GM12878 (cell line): ENCODE measurements at regions not wholly inside any gene's neighbourhood (a gene's known extent, or its start where the extent isn't known, plus 50 kb on each side); places are given as distances from the start of the nearest gene placed in this dataset.

Experiments
- ATAC-seq: fragments of 200-7000 bp; cut with Tn5 transposase; 3 replicates; pipeline ENCODE4 v1.9.1; 2020; ENCODE audit warnings: mild to moderate bottlenecking, moderate library complexity
- BruUV-seq: library from RNA; stranded (reverse); fragments of 400-500 nt; replicated peaks from 2 replicates; lab custom pipeline; 2021; lab: Mats Ljungman, UMichigan
- CTCF ChIA-PET: fragments of 300-600 bp; sonication (Branson Sonifier 250); formaldehyde crosslinking; extraction: SDS; loops from one replicate; lab custom pipeline; 2021; ENCODE audit warnings: inconsistent platforms; lab: Yijun Ruan, JAX
- POLR2A ChIA-PET: fragments of 350-600 bp; formaldehyde crosslinking; extraction: SDS; loops from one replicate; lab custom pipeline; 2021; ENCODE audit warnings: inconsistent platforms; lab: Charles Lee
- RAD21 ChIA-PET: fragments of 300-600 bp; sonication (Branson Sonifier 250); formaldehyde crosslinking; loops from one replicate; lab custom pipeline; 2023; ENCODE audit warnings: antibody characterized with exemption; ENCODE audit not compliant: unreplicated experiment; lab: Charles Lee
- SMC1A ChIA-PET: fragments of 300-600 bp; sonication (Branson Sonifier 250); formaldehyde crosslinking; loops from one replicate; lab custom pipeline; 2023; ENCODE audit not compliant: unreplicated experiment, uncharacterized antibody; lab: Charles Lee
- DNase-seq: peaks from one replicate; pipeline ENCODE4 v3.0.0-alpha.2; 2011; ENCODE audit warnings: low read depth, low spot score
- FAIRE-seq: peaks from 3 replicates; lab custom pipeline; 2011; peaks lifted over from hg19 to GRCh38; lab: Jason Lieb, UNC
- H2AFZ ChIP-seq: 2 replicates; pipeline ENCODE4 v1.6.0; 2011; ENCODE audit warnings: low read depth, low read length, control low read depth; ENCODE audit not compliant: control insufficient read depth
- H3K27ac ChIP-seq: 2 replicates; pipeline ENCODE4 v1.5.1; 2011; ENCODE audit warnings: control low read depth; ENCODE audit not compliant: control insufficient read depth, insufficient read depth
- H3K27me3 ChIP-seq, 2 experiments: replicated peaks in 1 of 2; 2 replicates each; pipeline versions ENCODE4 v1.6.0 to v1.6.1; 2011; ENCODE audit warnings: low read length in 1 of 2; ENCODE audit not compliant: control insufficient read depth in 2 of 2, insufficient read depth in 2 of 2
- H3K36me3 ChIP-seq, 2 experiments: 2 replicates each; pipeline ENCODE4 v1.5.1; 2011; ENCODE audit warnings: low read length in 1 of 2; ENCODE audit not compliant: control insufficient read depth in 2 of 2, insufficient read depth in 2 of 2
- H3K4me1 ChIP-seq: 2 replicates; pipeline ENCODE4 v1.6.1; 2011; ENCODE audit warnings: mild to moderate bottlenecking, low read length, moderate library complexity, mixed read lengths; ENCODE audit not compliant: control insufficient read depth, insufficient read depth
- H3K4me2 ChIP-seq: 2 replicates; pipeline ENCODE4 v1.6.0; 2011; ENCODE audit warnings: control low read depth; ENCODE audit not compliant: control insufficient read depth, insufficient read depth
- H3K4me3 ChIP-seq: fragments of 200-600 bp; sonication (generic); 2 replicates; pipeline ENCODE4 v1.5.1; 2016
- H3K79me2 ChIP-seq: 2 replicates; pipeline ENCODE4 v1.6.0; 2011; ENCODE audit warnings: low read length; ENCODE audit not compliant: control insufficient read depth, insufficient read depth
- H3K9ac ChIP-seq: 2 replicates; pipeline ENCODE4 v1.8.0; 2011; ENCODE audit warnings: low read length, control low read depth, mixed read lengths; ENCODE audit not compliant: control insufficient read depth, insufficient read depth
- H3K9me3 ChIP-seq: replicated peaks from 3 replicates; pipeline ENCODE4 v1.5.1; 2011; ENCODE audit warnings: mild to moderate bottlenecking, low read length; ENCODE audit not compliant: control insufficient read depth, insufficient read depth
- H4K20me1 ChIP-seq: 2 replicates; pipeline ENCODE4 v1.6.0; 2011; ENCODE audit not compliant: control insufficient read depth, insufficient read depth
- ASH2L ChIP-seq: fragments of 300-600, 200-600 bp; sonication (generic); IDR thresholded peaks from 2 replicates; pipeline ENCODE4 v1.6.1; 2017; ENCODE audit warnings: low read depth, mild to moderate bottlenecking, borderline replicate concordance
- BCLAF1 ChIP-seq: fragments of 450-650 bp; IDR thresholded peaks from 2 replicates; pipeline ENCODE4 v1.6.1; 2017; ENCODE audit warnings: antibody characterized with exemption, mild to moderate bottlenecking, moderate library complexity
- BMI1 ChIP-seq: fragments of 450-650 bp; IDR thresholded peaks from 2 replicates; pipeline ENCODE4 v1.6.1; 2016; ENCODE audit warnings: mild to moderate bottlenecking, moderate library complexity, borderline replicate concordance
- DPF2 ChIP-seq: fragments of 450-650 bp; IDR thresholded peaks from 2 replicates; pipeline ENCODE4 v1.6.1; 2017; ENCODE audit warnings: mild to moderate bottlenecking
- E4F1 ChIP-seq: fragments of 450-650 bp; IDR thresholded peaks from 2 replicates; pipeline ENCODE4 v1.6.1; 2018; ENCODE audit warnings: borderline replicate concordance, mild to moderate bottlenecking; ENCODE audit not compliant: partially characterized antibody
- EGR1 ChIP-seq, 2 experiments: IDR thresholded peaks; 1 replicate in 1 of 2; 2 replicates in 1 of 2; pipeline ENCODE4 v1.6.1; 2011 to 2012; ENCODE audit warnings: low read depth in 2 of 2, low read length in 2 of 2, borderline replicate concordance in 1 of 2, mild to moderate bottlenecking in 1 of 2, moderate library complexity in 1 of 2
- ETV6 ChIP-seq, 2 experiments: fragments of 450-650 bp in 1 of 2; IDR thresholded peaks in 1 of 2; conservative IDR thresholded peaks in 1 of 2; 2 replicates each; pipeline ENCODE4 v1.6.1; 2014; ENCODE audit warnings: antibody characterized with exemption in 1 of 2, borderline replicate concordance in 1 of 2, low read depth in 1 of 2, mild to moderate bottlenecking in 1 of 2, moderate library complexity in 1 of 2
- IKZF2 ChIP-seq, 2 experiments: fragments of 450-650 bp; IDR thresholded peaks; 2 replicates each; pipeline ENCODE4 v1.6.1; 2017; ENCODE audit warnings: mild to moderate bottlenecking in 2 of 2, moderate library complexity in 2 of 2
- KAT2A ChIP-seq: conservative IDR thresholded peaks from 2 replicates; pipeline ENCODE4 v1.6.1; 2011; ENCODE audit warnings: low read depth, low read length; ENCODE audit not compliant: control insufficient read depth
- RFX5 ChIP-seq: IDR thresholded peaks from 2 replicates; pipeline ENCODE4 v1.6.1; 2011; ENCODE audit warnings: low read depth, low read length, improper control_type of control experiment
- RUNX3 ChIP-seq: IDR thresholded peaks from 2 replicates; pipeline ENCODE4 v1.6.1; 2012; ENCODE audit warnings: low read length, inconsistent platforms
- SIX5 ChIP-seq: IDR thresholded peaks from 2 replicates; pipeline ENCODE4 v1.6.1; 2011; ENCODE audit warnings: mild to moderate bottlenecking, low read depth, low read length, moderate library complexity; ENCODE audit not compliant: severe bottlenecking
- STAT3 ChIP-seq: IDR thresholded peaks from 2 replicates; pipeline ENCODE4 v1.6.1; 2011; ENCODE audit warnings: low read depth, low read length, improper control_type of control experiment
- USF1 ChIP-seq: IDR thresholded peaks from 2 replicates; pipeline ENCODE4 v1.6.1; 2011; ENCODE audit warnings: borderline replicate concordance, low read depth, mild to moderate bottlenecking, moderate library complexity, mixed read lengths, low read length; ENCODE audit not compliant: insufficient read depth; ENCODE audit errors: extremely low read length
- WGBS: methylation state at CpG from one replicate; pipeline ENCODE4 v1.1.6; 2016; ENCODE audit warnings: low lambda C conversion rate; ENCODE audit not compliant: insufficient replicate concordance, insufficient coverage; ENCODE audit errors: missing lambda C conversion rate; 5-methylcytosine and 5-hydroxymethylcytosine counted together
- in situ Hi-C: fragments of 300-500 bp; cut with MboI; formaldehyde crosslinking; loops from 9 replicates; pipeline ENCODE4 v1.14.3; 2018; ENCODE audit warnings: mixed read lengths
- intact Hi-C: fragments of 100-400 bp; cut with micrococcal nuclease; formaldehyde crosslinking; loops from one replicate; pipeline ENCODE4 v1.14.2; 2022; ENCODE audit not compliant: unreplicated experiment

GRCh38 chr14:96951511-96951910 lies 154.3 kb downstream of the VRK1 start (continued):
- TF ChIP-seq E4F1 (no peak), BMI1 (no peak), RFX5 (no peak), KAT2A (no peak), EGR1 (IDR thresholded peaks at IDR 0.05; ENCODE audit: borderline replicate concordance in 1 of 2, low read depth in 2 of 2, low read length in 2 of 2) (no peak), STAT3 (no peak), RUNX3 (no peak), ETV6 (conservative IDR thresholded peaks at IDR 0.05 in 1 of 2, IDR thresholded peaks at IDR 0.05 in 1 of 2; ENCODE audit: borderline replicate concordance in 1 of 2, low read depth in 1 of 2) (no peak)
- TF ChIP-seq, all 136 proteins: peak for 0

- FAIRE-seq: no peak
- no peak for ATAC-seq
- H4K20me1 ChIP-seq: no peaks in the 10 kb centered on the region
- H3K9ac ChIP-seq: no peak overlapping the region
- H3K27ac ChIP-seq: no peak overlapping the region
- H3K4me1 ChIP-seq: 0 out of 2 replicates have a peak, but pooled peaks cover 3% of the 10 kb centered on the region
- no peaks in the 10 kb centered on the region for H3K36me3 ChIP-seq
- no peak for DNase-seq
- no peaks in the 10 kb centered on the region for H3K79me2 ChIP-seq
- ChIA-PET CTCF (no interaction called here), SMC1A (no interaction called here), RAD21 (no interaction called here), POLR2A (no interaction called here)
- intact Hi-C loops (no loop called here), in situ Hi-C loops (no loop called here)
- H2AFZ ChIP-seq: no peak overlapping the region
- BruUV-seq: no TSS peak
- H3K4me2 ChIP-seq: no peak overlapping the region
- no peaks in the 10 kb centered on the region for H3K9me3 ChIP-seq
- 79% methylated on average over 9 of the region's 9 CpGs for WGBS
- TF ChIP-seq DPF2 (no peak), USF1 (no peak), ASH2L (no peak), SIX5 (no peak), BCLAF1 (no peak), IKZF2 (IDR thresholded peaks at IDR 0.05) (no peak), RFX5 (no peak)
- H3K4me3 ChIP-seq: no peak overlapping the region
- no peaks in the 10 kb centered on the region for H3K27me3 ChIP-seq
Measured at GRCh38 chr14:96953087-96953874, 156.1 kb downstream of the VRK1 start.
